ENCODE measurements at regions not wholly inside any gene's neighbourhood (a gene's known extent, or its start where the extent isn't known, plus 50 kb on each side); places are given as distances from the start of the nearest gene placed in this dataset.

DNA sequence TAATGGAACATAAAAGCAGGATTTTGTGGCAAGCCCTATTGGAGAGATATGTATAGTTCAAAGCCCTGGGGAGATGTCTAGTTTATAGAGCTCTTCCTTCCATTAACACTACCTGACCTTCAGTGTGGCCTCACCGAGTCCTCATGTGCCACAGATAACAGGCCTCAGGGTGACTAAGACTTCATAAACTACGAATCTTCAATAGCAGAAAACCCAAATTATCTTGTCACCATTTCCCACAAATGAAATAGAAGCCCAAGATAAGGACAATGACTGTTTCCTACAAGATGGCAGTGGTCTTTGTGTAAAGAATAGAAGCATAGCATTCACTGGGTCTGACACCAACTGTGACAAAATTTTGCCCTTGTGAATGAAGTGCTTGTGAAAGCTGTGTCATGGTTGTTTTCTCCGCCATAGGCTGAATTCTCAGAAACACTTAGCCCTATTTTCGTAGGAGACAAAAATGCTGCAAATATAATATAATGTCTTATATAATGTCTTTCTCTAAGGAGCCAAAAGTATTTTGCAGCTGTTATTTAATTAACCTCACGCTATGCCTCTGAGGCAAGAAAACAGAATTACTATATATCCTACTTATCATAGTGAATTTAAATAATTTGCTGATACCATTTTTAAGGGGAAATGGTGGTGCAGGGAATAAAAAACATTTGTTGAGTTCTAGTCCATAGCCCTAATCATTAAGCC lies 136.7 kb upstream of the CWC22 start:
- no peak for DNase-seq (ENCODE audit: low spot score)

DNA sequence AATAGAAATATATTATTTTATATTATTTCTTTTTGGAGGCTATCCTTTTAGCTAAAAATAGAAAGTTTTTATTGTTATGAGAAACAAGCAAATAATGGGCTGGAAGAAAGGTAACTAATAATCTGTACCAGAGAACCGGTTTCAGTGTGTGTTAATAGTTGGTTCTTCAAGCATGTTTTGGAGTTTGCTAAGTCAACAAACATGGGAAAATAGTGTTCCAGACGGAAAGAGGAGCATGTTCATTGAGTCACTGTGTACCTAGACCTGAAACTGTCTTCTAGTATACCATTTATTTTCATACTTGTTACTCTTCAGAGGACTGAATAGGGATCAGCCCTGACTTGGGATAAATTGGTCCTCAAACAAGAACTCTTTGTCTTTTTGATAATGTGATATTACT lies 134.5 kb upstream of the CWC22 start:
- no peak for DNase-seq (ENCODE audit: low spot score)

DNA sequence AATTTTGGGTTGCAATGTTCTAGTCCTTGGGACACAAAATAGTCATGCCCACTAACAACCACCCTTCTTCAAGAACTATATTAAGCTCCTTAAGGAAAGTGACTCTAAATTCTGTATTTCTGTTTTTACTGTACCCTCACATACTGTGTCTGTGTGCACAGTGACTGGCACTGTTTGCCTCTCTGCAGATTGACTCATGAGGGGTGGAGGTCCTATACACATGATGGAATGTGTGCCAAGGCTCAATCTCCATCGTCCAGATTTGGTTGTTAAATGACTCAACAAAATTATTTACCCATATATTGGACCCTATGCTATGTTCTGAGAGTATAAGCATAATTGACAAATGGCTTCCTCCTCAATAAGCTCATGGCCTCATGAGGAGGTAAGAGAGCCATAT lies 126.6 kb upstream of the CWC22 start:
- no peak for DNase-seq (ENCODE audit: low spot score)

DNA sequence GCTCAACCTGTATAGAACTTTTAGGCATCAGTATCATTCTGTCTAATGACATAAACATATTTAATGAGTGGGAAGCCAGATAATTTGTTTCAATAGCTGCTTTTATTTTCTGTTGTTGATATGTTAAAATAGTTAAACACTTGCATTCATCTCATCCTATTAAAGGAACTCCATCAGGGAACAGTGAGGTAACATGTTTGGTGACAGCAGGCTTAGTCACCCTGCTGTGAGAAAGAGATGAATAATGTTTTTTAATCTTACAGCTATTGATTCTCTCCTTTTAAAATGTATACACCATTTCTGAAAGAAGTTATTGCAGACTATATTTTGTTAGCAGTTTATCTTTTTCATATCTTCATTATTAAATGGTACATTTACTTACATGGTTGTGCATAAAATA lies 123.3 kb upstream of the CWC22 start:
- no peak for DNase-seq (ENCODE audit: low spot score)

DNA sequence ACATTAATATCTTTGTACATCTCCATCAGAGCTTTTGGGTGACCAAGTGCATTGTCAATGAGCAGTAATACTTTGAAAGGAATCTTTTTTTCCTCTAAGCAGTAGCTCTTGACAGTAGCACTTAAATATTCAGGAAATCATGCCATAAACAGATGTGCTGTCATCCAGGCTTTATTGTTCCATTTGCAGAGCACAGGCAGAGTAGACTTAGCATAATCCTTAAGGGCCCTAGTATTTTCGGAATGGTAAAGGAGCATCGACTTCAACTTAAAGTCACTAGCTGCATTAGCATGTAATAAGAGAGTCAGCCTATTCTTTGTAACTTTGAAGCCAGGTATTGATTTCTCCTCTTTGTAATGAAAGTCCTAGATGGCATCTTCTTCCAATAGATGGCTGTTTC lies 121.8 kb upstream of the CWC22 start:
- DNase-seq (ENCODE audit: low spot score): no peak

DNA sequence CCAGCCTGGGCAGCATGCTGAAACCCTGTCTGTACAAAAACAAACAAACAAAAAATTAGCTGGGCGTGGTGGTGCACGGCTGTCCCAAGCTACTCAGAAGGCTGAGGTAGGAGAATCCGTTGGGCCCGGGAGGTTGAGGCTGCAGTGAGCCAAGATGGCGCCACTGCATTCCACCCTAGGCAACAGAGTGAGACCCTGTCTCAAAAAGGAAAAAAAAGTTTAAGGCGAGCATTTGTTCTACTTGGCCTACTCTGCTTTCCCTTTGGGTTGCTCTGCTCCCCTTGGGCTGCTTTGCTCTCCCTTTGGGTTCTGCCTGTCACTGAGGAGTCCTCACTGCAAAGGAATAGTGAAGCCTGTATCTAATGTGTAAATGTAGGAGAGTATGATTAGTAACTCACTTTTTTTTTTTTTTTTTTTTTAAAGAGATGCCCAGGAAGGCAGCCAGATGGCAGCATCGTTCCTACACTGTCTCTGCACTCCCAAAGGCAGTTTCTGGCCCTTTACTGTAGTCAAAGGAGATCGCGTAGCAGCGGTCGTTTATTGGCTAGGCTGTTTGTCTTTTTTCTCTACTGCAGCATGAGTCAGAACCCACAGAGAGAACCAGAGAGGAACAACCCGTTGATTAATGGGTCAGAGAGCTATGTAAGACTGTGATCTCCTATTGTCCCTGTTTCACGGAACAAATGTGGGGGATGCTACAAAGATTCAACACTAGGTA lies 118.3 kb upstream of the CWC22 start:
- DNase-seq (ENCODE audit: low spot score): peak; percentile 66

DNA sequence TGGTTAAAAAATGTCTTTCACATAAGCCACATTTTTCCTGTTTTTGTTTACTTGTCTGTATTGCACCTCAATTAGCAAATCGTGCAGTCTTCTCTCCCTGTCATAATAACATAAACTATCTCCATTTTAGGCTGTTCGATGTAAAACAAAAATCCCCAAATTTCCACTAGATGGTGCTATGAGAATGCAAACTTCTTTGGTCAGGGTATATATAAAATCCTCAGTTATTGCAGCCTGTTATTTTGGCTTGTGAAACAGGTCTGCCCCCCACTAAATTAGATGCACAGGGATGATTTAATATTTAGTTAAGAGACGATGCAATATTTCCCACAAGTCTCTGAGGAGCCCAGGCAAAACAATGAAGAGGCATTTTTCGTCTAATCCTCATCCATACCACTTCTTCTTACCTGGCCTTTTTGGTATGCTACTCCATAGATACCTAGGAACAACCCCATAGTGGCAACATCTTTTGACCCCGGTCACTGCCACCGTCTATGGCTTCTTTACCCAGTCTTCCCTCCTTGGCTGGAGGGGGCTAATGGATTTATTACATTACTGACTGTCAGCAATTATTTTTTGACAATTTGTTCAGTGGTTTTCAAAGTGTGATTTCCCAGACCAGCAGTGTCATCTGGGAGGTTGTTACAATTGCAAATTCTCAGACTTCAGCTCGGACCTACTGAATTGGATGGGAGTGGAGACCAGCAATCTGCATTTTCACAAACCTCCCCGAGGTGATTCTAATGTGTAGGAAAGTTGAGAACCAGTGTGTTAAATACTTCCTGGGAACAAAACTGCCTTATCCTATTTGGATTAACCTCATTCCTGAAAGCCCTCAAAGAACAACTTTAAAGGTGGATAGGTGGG lies 117.4 kb upstream of the CWC22 start:
- peak; percentile 38 for DNase-seq (ENCODE audit: low spot score)

DNA sequence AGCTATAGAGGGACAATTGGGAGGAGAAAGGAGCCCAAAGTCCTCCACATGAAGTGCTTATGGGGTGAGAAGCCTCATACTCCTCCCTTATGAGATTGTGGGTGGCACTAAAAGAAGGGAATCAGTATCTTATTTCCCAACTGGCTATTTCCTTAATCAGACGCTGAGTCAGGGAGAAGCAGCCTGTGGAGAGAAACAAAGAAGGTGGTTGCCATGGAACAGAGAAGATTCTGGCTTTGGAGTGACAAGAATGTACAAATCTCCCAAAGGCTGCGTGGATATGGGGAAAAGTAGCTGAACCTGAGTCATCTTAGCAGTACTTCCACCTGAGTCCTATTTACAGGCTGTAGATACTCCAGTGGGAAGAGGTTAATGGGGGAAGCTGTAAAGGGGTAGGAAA lies 115.8 kb upstream of the CWC22 start:
- DNase-seq (ENCODE audit: low spot score): no peak

DNA sequence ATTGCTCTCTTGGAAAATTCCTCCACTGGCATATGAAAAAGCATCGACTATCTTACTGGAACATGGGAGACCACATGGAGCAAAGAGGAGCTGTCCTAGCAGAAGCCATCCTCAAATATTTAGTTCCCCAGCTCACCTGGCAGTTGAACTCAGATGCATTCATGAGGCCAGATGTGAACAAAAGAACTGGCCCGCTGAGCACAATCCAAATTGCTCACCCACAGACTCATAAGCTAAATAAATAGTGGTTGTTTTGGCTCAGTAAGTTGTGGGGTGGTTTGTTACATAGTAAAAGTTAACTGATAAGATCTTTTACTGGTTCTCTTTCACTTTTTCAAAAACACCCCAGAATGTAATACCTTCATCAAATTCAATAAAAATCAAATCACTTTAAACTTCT lies 108.6 kb upstream of the CWC22 start:
- no peak for DNase-seq (ENCODE audit: low spot score)

DNA sequence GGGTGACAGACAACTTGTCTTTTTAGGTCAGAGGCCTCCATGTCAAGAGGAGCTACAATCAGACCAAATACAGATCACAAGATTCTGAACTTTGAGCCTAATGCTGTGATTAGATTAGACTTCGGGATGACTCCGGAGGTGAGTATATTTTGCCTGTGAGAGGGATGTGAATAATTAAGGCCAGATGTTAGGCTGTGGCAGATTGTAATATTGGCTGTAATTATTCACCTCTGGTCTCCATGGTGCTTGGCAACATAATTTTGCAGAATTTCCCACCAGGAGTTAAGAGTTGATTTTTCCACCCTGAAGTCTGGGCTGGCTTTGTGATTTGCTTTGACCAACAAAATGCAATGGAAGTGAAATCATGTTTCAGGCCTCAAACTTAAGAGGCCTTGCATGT lies 108.2 kb upstream of the CWC22 start:
- no peak for DNase-seq (ENCODE audit: low spot score)

DNA sequence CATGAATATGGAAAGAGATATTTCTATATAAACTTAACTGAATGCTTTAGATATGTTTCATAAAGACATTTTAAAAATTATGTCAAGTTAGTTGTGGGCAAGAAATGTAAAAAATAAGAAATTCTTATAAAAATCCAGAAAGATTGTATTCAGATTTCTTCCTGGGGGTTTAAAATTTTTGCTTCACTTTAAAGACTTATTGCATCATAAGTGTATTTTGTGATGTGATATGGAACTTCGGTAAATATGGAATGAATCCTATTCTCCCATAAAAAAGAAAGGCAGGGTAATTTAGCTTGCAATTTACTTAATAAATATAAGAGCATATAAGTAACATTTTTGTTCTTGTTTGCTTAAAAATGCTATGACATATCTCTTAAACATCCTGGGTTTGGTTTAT lies 104.8 kb upstream of the CWC22 start:
- no peak for DNase-seq (ENCODE audit: low spot score)

DNA sequence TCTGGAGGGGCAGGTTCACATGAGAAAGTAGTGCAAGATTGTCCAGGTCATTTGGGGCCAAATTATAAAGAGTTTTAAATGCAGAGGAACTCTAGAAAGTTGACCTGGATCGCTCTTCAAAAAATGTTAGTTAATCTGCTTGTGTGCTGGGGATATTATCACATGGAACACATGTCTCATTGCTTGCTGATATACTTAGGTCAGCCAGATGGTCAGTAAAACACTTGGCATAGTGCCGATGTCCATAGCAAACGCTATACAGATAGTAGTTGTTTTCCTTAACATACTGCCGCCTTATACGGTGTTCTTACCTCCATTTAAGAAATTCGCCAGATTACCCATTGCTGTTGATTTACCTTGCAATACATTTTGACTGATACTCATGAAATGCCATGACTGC lies 103.4 kb upstream of the CWC22 start:
- DNase-seq (ENCODE audit: low spot score): no peak

DNA sequence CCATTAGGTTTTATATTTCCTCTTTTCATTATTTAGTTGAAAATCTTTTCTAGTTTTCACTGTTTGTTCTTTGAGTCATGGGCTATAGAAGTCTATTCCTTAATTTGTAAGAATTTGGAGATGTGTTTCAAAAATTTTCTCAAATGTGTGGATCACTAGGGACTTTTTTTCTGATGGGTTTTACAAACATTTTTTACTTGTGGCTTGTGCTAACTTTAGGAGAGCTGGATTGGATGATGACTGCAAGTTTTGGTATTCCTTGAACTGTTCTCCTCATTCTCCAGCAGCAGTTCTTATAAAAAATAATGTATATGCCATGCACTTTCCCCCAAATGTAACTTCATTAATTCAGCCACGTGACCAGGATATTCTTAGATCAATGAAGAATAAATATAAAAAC lies 94.7 kb upstream of the CWC22 start:
- no peak for DNase-seq (ENCODE audit: low spot score)

DNA sequence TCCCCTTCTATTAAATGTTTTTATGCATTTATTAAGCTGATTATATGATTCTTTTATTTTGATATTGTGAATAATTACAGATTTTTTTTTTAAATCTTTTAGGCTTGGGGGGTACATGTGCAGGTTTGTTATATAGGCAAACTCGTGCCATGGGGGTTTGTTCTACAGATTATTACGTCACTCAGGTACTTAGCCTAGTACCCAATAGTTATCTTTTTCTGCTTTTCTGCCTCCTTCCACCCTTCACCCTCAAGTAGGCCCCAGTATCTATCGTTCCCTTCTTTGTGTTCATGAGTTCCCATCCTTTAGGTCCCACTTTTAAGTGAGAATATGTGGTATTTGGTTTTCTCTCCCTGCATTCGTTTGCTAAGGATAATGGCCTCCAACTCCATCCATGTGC lies 92.2 kb upstream of the CWC22 start:
- no peak for DNase-seq (ENCODE audit: low spot score)

DNA sequence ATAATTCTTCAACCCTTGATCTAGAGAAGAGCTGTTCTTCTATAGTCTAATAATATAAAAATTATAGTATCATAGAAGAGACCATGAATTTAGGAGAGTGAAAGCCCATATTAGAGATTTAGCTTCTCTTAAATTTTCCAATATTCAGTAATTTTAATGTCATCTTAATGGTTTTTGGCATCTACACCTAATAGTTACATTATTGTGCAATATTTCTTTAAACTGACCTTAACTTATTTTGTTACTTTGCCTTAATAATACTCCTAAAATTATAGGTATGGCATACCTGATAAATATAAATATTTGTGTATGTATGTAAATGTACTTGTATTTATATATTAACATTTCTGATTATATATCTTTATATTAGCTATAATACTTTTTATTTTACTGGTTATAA lies 78.0 kb upstream of the CWC22 start:
- DNase-seq (ENCODE audit: low spot score): no peak

DNA sequence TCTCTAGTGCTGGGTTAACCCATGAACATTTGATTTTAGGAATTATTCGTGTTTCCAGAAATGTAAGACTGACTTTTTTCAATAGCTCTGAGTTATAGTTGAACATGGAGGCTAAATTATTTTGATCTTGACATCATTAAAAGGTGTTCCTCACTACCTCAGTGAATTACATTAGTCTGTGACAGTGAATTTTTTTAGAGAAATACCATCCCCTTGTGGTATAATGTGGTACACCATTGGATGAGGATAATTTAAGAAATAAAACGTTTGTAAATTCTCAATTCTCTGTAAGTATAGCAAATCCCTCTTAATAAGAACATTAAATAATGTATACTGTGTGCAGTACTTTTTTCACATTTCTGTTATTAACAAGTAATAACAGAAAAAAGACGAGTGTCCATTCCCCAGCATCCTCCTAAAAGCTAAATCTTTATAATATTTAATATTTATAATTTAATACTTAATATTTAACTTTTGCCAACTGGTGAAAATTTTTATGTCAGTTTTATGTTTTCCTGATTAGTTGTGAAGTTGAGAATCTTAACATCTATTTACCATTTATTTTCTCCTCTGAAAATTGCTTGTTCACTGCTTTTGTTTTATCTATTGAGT lies 70.3 kb upstream of the CWC22 start:
- no peak for DNase-seq (ENCODE audit: low spot score)

DNA sequence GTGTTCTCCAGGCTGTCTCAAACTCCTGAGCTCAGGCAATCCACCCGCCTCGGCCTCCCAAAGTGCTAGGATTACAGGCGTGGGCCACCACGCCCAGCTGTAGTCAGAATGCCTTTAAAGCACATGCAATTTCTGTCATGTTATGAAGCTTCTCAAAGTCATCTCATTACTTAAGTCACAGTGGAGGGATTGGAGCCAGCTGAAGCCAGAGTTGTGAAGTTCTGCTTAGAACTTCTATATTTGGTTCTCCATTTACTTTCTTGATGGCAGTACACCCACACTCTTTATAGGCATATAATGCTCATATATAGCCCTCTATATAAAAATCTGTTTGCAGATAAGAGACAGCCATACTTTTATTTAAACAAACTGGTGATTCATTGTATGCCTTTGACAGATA lies 68.8 kb upstream of the CWC22 start:
- DNase-seq (ENCODE audit: low spot score): peak; percentile 27

DNA sequence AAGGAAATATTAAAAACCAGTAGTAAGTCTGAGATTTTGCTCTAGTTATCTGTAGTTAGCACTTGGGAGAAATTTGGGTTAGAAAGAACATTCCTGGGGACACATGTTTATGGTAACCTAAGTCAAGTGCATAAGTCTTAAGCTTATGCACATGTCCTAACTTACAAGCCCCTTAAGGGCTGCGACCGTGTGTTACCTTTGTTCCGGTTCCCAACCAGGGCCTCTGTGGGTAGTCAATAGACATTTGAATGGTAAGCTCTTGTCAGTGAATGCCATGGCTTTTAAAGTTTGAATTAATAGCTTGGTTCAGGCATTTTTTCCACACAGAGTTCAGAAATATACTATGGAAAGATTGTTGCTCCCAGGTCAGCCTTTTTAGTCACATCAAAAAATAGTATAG lies 64.7 kb upstream of the CWC22 start:
- no peak for DNase-seq (ENCODE audit: low spot score)

DNA sequence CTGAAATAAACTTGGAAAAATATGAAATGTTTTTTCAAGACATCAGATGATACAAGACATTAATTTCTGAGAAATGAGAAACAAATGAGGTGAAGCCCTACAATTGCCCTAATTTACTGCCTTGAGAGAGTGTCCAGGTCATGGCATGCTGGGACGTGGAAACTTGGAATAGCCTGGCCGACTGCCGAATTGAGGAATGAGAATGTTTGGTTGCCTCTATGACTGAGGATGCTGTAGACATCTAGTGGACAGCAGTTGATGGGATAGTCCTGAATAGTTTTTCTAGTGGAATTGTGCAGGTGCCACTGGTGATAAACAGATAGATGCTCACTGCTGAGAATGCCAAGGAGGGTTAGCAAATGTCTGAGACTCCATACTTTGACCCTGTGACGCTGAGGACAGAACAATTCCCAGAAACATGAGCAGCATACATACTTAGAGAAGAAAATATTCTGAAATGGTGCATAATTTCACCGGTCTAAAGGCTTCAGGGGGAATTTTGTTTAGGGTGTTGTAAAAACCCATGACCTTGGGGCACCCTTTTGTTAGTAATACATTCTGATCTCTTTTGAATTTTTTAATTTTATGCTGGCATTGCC lies 56.5 kb upstream of the CWC22 start:
- no peak for DNase-seq (ENCODE audit: low spot score)

DNA sequence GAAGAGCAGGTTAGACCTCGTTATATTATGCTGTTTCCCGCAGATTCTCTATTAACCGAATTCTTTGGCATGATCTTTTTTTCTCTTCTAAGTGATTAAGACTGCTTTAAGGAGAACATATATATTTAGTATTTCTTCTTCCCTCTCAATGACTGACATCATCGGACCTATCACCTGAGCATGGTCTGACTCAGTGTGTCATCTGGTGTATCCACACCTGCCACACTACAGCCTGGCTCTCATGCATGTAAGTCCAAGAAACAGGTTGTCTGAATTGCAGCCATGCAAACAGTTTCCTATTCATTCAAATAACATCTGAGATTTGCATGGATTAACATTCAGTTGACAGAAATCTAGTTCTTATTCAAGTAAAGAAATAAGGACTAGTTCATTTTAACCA lies 55.1 kb upstream of the CWC22 start:
- no peak for DNase-seq (ENCODE audit: low spot score)

DNA sequence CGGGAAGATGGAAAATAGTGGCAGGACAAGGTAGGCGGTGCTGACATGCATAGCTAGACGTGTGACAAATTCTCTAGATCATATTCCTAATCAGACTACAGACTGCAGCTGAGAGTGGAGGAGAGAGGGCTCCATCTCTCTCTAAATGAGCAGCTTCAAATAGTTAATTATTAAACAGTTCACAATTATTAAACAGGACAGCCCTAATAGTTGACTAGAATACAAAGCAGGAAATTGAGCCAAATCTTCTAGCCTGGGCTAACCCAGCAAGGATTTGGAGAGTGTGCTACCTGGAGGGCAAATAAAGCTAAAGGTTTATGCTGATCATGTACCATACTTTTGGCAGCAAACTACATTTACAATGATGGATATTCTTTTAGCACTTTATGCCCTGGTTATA lies 54.4 kb upstream of the CWC22 start:
- DNase-seq (ENCODE audit: low spot score): no peak

DNA sequence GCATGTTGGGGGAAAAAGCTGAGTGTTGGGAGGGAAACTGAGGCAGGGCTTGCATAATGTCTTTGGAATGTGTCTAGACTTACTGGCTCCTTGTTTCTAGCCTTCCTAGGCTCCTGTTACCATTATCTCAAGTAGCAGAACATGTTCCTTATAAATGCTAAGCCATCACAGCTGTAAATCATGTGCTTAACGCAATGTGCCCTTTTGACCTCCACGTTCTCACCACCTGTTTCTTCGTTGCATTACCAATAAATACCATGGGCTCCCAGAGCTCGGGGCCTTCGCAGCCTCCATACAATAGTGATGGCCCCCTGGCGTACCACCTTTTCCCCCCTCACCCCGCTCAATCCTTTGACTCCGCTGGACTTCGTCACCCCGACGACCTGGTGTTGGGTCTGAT lies 54.0 kb upstream of the CWC22 start:
- DNase-seq (ENCODE audit: low spot score): no peak
